BLaER1 treated with 17β-estradiol and CSF1 and Interleukin-3, amounts not matched to agents 10 nM and 100 nM (cell line): ENCODE measurements at regions not wholly inside any gene's neighbourhood (a gene's known extent, or its start where the extent isn't known, plus 50 kb on each side); places are given as distances from the start of the nearest gene placed in this dataset.
A peak's percentile ranks its signal among the peaks of the same experiment; 100 is the strongest.

Experiments used
- H3K27ac ChIP-seq, 11 experiments: shearing (Covaris generic); formaldehyde crosslinking; 2 replicates each; pipeline ENCODE4 v1.8.1; 2022
- H3K27me3 ChIP-seq, 11 experiments: shearing (Covaris generic); formaldehyde crosslinking; 2 replicates each; pipeline ENCODE4 v1.8.1; 2022
- H3K36me3 ChIP-seq, 11 experiments: shearing (Covaris generic); formaldehyde crosslinking; 2 replicates each; pipeline ENCODE4 v1.8.1; 2022
- H3K4me1 ChIP-seq, 10 experiments: shearing (Covaris generic); formaldehyde crosslinking; 2 replicates each; pipeline ENCODE4 v1.8.1; 2022
- H3K4me2 ChIP-seq, 11 experiments: shearing (Covaris generic); formaldehyde crosslinking; 2 replicates each; pipeline ENCODE4 v1.8.1; 2022
- H3K4me3 ChIP-seq, 10 experiments: shearing (Covaris generic); formaldehyde crosslinking; 2 replicates each; pipeline ENCODE4 v1.8.1; 2022
- H3K9ac ChIP-seq, 11 experiments: shearing (Covaris generic); formaldehyde crosslinking; 2 replicates each; pipeline ENCODE4 v1.8.1; 2022
- H3K9me3 ChIP-seq, 11 experiments: shearing (Covaris generic); formaldehyde crosslinking; replicated peaks in 1 of 11; 2 replicates each; pipeline ENCODE4 v1.8.1; 2022
- H4K20me1 ChIP-seq, 11 experiments: shearing (Covaris generic); formaldehyde crosslinking; 2 replicates each; pipeline ENCODE4 v1.8.1; 2022
- Cebpa-rat ChIP-seq, 11 experiments: shearing (Covaris generic); IDR thresholded peaks; 2 replicates each; pipeline ENCODE4 v1.8.1; 2022

DNA sequence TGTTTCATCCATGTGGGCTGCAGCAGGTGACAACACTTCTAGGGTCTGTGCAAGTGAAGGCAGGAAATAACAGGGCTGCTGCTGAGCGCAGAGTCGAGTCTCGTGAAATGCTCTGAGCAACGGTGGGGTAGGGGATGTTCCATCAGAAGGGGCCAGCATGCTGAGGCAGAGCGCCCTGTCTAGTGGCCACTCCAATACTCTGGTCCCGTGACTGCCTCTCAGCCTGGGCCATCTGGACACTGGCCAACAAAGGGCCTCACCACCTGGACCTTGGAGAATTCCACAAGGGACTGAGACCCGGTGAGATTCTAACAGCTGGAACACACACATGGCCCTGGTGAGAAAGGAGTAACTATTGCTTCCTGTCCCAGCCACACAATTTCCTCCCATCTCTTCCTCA lies 375.7 kb downstream of the SHANK2 start:
- Histone ChIP-seq H3K36me3 (no peaks in the 10 kb centered on the region), H3K27ac (no peak overlapping the region), H3K9ac (no peak overlapping the region), H3K4me3 (no peak overlapping the region), H4K20me1 (no peaks in the 10 kb centered on the region; a peak in 2 of 22 replicates), H3K27me3 (no peaks in the 10 kb centered on the region), H3K4me2 (peak overlapping the region in 10 of 11 experiments; percentile 3 to 87 (median 74); a peak in 18 of 22 replicates), H3K9me3 (no peaks in the 10 kb centered on the region), H3K4me1 (peaks cover 0 to 49% (median 36%) of the 10 kb centered on the region in 10 experiments; a peak in 18 of 20 replicates)
- TF ChIP-seq Cebpa-rat (IDR thresholded peaks at IDR 0.05): no peak

- Histone ChIP-seq H3K9me3 (no peaks in the 10 kb centered on the region), H3K9ac (no peak overlapping the region), H3K4me3 (no peak overlapping the region), H4K20me1 (no peaks in the 10 kb centered on the region; a peak in 2 of 22 replicates), H3K4me1 (peaks cover 0 to 44% (median 31%) of the 10 kb centered on the region in 10 experiments; a peak in 18 of 20 replicates), H3K4me2 (peak overlapping the region in 10 of 11 experiments; percentile 3 to 87 (median 74); a peak in 18 of 22 replicates), H3K36me3 (no peaks in the 10 kb centered on the region), H3K27me3 (no peaks in the 10 kb centered on the region), H3K27ac (no peak overlapping the region)
- no peak for TF ChIP-seq Cebpa-rat (IDR thresholded peaks at IDR 0.05)
Measured at GRCh38 chr11:70877151-70877550, 375.2 kb downstream of the SHANK2 start.

- peaks cover 0 to 41% (median 23%) of the 10 kb centered on the region in 10 experiments; a peak in 18 of 20 replicates for H3K4me1 ChIP-seq
- H3K27ac ChIP-seq: no peak overlapping the region
- no peak overlapping the region for H3K9ac ChIP-seq
- H4K20me1 ChIP-seq: no peaks in the 10 kb centered on the region; a peak in 2 of 22 replicates
- 0 out of 22 replicates have a peak overlapping the region, but pooled peaks of 1 of the 11 experiments have one; percentile 87 for H3K4me2 ChIP-seq
- no peak for TF ChIP-seq Cebpa-rat (IDR thresholded peaks at IDR 0.05)
- no peaks in the 10 kb centered on the region for H3K36me3 ChIP-seq
- no peak overlapping the region for H3K4me3 ChIP-seq
- no peaks in the 10 kb centered on the region for H3K9me3 ChIP-seq
- 0 out of 22 replicates have a peak, but pooled peaks cover 0 to 4% (median 0%) of the 10 kb centered on the region in 11 experiments for H3K27me3 ChIP-seq
Measured at GRCh38 chr11:70878366-70878765, 374.0 kb downstream of the SHANK2 start.

GRCh38 chr11:70879601-70880285 lies 372.6 kb downstream of the SHANK2 start:
- no peaks in the 10 kb centered on the region for H3K36me3 ChIP-seq
- no peak overlapping the region for H3K27ac ChIP-seq
- no peak overlapping the region for H3K4me2 ChIP-seq
- H3K4me1 ChIP-seq: peaks cover 0 to 39% (median 23%) of the 10 kb centered on the region in 10 experiments; a peak in 18 of 20 replicates
- TF ChIP-seq Cebpa-rat (IDR thresholded peaks at IDR 0.05): no peak
- no peaks in the 10 kb centered on the region for H3K9me3 ChIP-seq
- no peak overlapping the region for H3K4me3 ChIP-seq
- no peak overlapping the region for H3K9ac ChIP-seq
- H3K27me3 ChIP-seq: 0 out of 22 replicates have a peak, but pooled peaks cover 0 to 4% (median 0%) of the 10 kb centered on the region in 11 experiments
- H4K20me1 ChIP-seq: no peaks in the 10 kb centered on the region; a peak in 2 of 22 replicates

DNA sequence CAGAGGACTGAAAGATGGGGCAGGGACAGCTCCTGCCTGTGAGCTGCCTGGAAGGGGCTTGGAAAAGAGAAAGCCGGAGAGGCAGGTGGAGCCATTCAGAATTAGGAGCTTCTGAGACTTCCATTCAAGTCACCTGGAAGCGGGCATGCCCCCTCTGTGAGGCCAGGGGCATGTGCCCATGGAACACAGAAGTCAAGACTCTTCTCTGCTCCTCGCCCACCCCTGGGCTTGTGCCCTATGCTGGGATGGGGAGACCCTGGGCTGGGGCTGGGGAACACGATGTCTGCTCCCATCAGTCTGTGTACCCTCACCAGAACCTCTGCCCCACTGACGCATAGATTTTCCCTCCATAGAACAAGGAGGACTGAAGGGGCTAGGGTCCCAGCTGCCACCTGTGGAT lies 372.0 kb downstream of the SHANK2 start:
- no peak for TF ChIP-seq Cebpa-rat (IDR thresholded peaks at IDR 0.05)
- H3K9ac ChIP-seq: no peak overlapping the region
- no peak overlapping the region for H3K4me3 ChIP-seq
- no peak overlapping the region for H3K4me2 ChIP-seq
- H3K9me3 ChIP-seq: no peaks in the 10 kb centered on the region
- peaks cover 0 to 34% (median 20%) of the 10 kb centered on the region in 10 experiments; a peak in 18 of 20 replicates for H3K4me1 ChIP-seq
- no peaks in the 10 kb centered on the region for H3K36me3 ChIP-seq
- 0 out of 22 replicates have a peak, but pooled peaks cover 0 to 4% (median 0%) of the 10 kb centered on the region in 11 experiments for H3K27me3 ChIP-seq
- no peak overlapping the region for H3K27ac ChIP-seq
- H4K20me1 ChIP-seq: no peaks in the 10 kb centered on the region; a peak in 2 of 22 replicates

DNA sequence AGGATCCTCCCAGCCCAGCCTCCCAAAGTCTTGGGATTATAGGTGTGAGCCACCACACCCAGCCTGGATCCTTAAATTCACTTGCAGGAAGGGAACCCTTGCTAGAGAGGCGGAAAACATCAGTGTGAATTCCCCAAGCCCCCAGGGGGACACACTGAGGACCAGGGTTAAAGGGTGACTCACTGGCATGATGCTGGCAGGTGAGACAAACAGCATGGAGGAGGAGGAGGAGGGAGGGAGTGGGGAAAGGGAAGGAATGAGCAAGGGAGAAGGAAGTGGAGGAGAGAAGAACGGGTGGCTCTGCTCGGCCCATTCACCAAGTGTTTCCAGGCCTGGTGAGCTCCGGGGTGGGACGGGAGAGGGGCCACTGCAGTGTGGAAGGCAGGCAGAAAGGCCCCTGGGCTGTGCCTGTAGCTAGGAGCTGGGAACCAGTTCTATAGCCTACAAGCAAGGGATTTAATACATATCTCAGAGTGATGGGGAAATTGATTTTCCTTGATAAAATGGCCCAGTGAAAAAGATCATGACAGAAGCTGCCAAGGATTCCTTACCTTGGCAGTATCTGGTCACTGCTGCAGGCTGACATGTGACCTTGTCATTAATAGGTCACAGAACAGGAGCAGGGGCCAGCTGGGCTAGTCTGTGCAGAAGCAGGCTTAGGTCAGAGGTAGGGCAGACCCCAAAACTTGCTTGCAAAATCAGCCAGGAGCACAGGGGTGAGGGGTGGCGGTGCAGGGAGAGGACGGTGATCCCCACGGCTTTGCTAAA lies 370.2 kb downstream of the SHANK2 start:
- peak overlapping the region in 3 of 11 experiments; percentile 15 to 48 (median 38); a peak in 4 of 22 replicates for H3K4me2 ChIP-seq
- no peaks in the 10 kb centered on the region for H3K36me3 ChIP-seq
- no peak overlapping the region for H3K4me3 ChIP-seq
- H3K9me3 ChIP-seq: no peaks in the 10 kb centered on the region
- H3K9ac ChIP-seq: no peak overlapping the region
- H3K27me3 ChIP-seq: 0 out of 22 replicates have a peak, but pooled peaks cover 0 to 4% (median 0%) of the 10 kb centered on the region in 11 experiments
- H4K20me1 ChIP-seq: no peaks in the 10 kb centered on the region; a peak in 2 of 22 replicates
- TF ChIP-seq Cebpa-rat (IDR thresholded peaks at IDR 0.05): no peak
- peaks cover 0 to 17% (median 4%) of the 10 kb centered on the region in 10 experiments; a peak in 15 of 20 replicates for H3K4me1 ChIP-seq
- H3K27ac ChIP-seq: no peak overlapping the region

GRCh38 chr11:70882716-70883085 lies 369.7 kb downstream of the SHANK2 start:
- peak overlapping the region in 4 of 11 experiments; percentile 15 to 48 (median 31); a peak in 5 of 22 replicates for H3K4me2 ChIP-seq
- TF ChIP-seq Cebpa-rat (IDR thresholded peaks at IDR 0.05): no peak
- H3K9ac ChIP-seq: no peak overlapping the region
- no peaks in the 10 kb centered on the region for H3K9me3 ChIP-seq
- no peaks in the 10 kb centered on the region; a peak in 2 of 22 replicates for H4K20me1 ChIP-seq
- no peak overlapping the region for H3K27ac ChIP-seq
- H3K4me1 ChIP-seq: peaks cover 4 to 14% (median 5%) of the 10 kb centered on the region in 10 experiments
- 0 out of 22 replicates have a peak, but pooled peaks cover 0 to 4% (median 0%) of the 10 kb centered on the region in 11 experiments for H3K27me3 ChIP-seq
- no peaks in the 10 kb centered on the region for H3K36me3 ChIP-seq
- H3K4me3 ChIP-seq: no peak overlapping the region

DNA sequence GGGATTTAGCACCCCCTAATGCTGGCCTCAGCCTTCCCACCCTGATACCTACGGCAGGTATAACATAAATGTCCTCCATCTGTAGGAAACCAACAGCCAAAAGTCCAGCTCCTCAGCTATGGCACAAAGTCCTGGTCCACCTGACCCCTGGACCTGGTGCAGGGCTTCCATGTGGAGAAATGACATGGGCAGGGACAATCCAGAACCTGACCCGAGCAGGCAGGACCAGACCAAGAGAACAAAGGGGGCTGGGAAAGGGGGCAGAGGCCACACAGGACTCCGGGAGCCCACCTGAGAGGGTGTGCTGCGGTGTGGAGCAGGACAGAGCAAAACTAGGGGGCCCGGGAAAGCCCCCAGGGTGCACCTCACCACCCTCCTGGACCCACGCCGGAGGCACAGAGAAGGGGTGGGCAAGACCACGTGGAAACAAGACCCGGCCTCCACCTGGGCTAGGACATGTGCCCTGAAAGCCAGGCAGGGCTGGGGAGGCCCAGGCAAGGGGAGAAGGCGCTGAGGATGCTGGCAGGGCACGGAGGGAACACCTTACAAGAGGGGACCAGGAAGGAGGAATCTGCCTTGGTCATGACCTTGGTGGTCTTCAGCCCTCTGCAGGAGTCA lies 368.9 kb downstream of the SHANK2 start:
- no peaks in the 10 kb centered on the region for H3K9me3 ChIP-seq
- H3K27ac ChIP-seq: no peak overlapping the region
- H3K9ac ChIP-seq: no peak overlapping the region
- no peak for TF ChIP-seq Cebpa-rat (IDR thresholded peaks at IDR 0.05)
- no peaks in the 10 kb centered on the region; a peak in 1 of 22 replicates for H4K20me1 ChIP-seq
- 0 out of 22 replicates have a peak, but pooled peaks cover 0 to 4% (median 0%) of the 10 kb centered on the region in 11 experiments for H3K27me3 ChIP-seq
- H3K4me2 ChIP-seq: peak overlapping the region in 3 of 11 experiments; percentile 15 to 38 (median 24); a peak in 2 of 22 replicates
- H3K36me3 ChIP-seq: no peaks in the 10 kb centered on the region
- peaks cover 11 to 18% (median 12%) of the 10 kb centered on the region in 10 experiments for H3K4me1 ChIP-seq
- no peak overlapping the region for H3K4me3 ChIP-seq
